Adrenal gland (tissue), 9 donors: ENCODE measurements at regions not wholly inside any gene's neighbourhood (a gene's known extent, or its start where the extent isn't known, plus 50 kb on each side); places are given as distances from the start of the nearest gene placed in this dataset.

Experiments used
- DNase-seq, 7 donors: peaks; one replicate each; pipeline ENCODE4 v3.0.0-alpha.2; 2019 to 2020
- H3K27ac ChIP-seq, 5 donors: fragments of 200-600 bp; sonication (generic) in 4 of 5; 1 replicate in 3 of 5; 2 replicates in 2 of 5; pipeline versions ENCODE4 v1.5.1 to v1.8.0; 2016 to 2020; ENCODE audit warnings: mild to moderate bottlenecking in 1 of 5
- H3K27me3 ChIP-seq: fragments of 200-600 bp; 2 replicates; pipeline ENCODE4 v1.8.0; 2021
- H3K36me3 ChIP-seq, 2 donors: fragments of 200-600 bp; replicated peaks in 1 of 2; 1 replicate in 1 of 2; 2 replicates in 1 of 2; pipeline versions ENCODE4 v1.5.1 to v1.8.0; 2018 to 2022
- H3K4me1 ChIP-seq, 2 donors: fragments of 200-600 bp; replicated peaks in 1 of 2; 1 replicate in 1 of 2; 2 replicates in 1 of 2; pipeline versions ENCODE4 v1.5.1 to v1.8.0; 2018 to 2021
- H3K4me3 ChIP-seq, 4 donors: fragments of 200-600 bp; sonication (generic) in 3 of 4; one replicate each; pipeline ENCODE4 v1.5.1; 2016 to 2018
- H3K9me3 ChIP-seq, 3 donors: fragments of 200-600 bp; sonication (generic) in 1 of 3; replicated peaks in 1 of 3; 1 replicate in 2 of 3; 2 replicates in 1 of 3; pipeline versions ENCODE4 v1.5.1 to v1.8.0; 2016 to 2021
- POLR2A ChIP-seq, 2 donors: fragments of 450-650 bp; IDR thresholded peaks; one replicate each; pipeline ENCODE4 v1.6.1; 2017; ENCODE audit warnings: antibody characterized with exemption in 2 of 2, mild to moderate bottlenecking in 2 of 2, moderate library complexity in 1 of 2
- WGBS, 4 donors: extraction: QIAGEN DNeasy Blood & Tissue Kit in 2 of 4; methylation state at CpG; one replicate each; pipeline versions ENCODE4 v1.1.5 to v1.1.7; 2013 to 2017; 5-methylcytosine and 5-hydroxymethylcytosine counted together
- intact Hi-C, 2 donors: fragments of 100-400 bp; cut with DNase I; formaldehyde crosslinking; loops; one replicate each; pipeline versions ENCODE4 v1.14.1 to v1.15.0; 2022 to 2023
- TF ChIP-seq, protein P1 (sequence below), 6 experiments: fragments of 450-650 bp in 4 of 6; fragments of 200-600 bp in 2 of 6; sonication (generic) in 1 of 6; IDR thresholded peaks; 1 replicate in 5 of 6; 2 replicates in 1 of 6; pipeline versions ENCODE4 v1.5.1 to v1.8.0; 2016 to 2021; ENCODE audit warnings: antibody characterized with exemption in 6 of 6, mild to moderate bottlenecking in 2 of 6, moderate library complexity in 1 of 6
- donor health status: healthy with polysubstance abuse.
- donor health status: Bipolar disorder and iron deficiency.
- donor health status: DM: yes; HTN: yes; CAD: no.
- donor health status: DM: no; HTN: no; CAD: no.
- donor health status: DM: no; HTN: no; CAD: no.

DNA sequence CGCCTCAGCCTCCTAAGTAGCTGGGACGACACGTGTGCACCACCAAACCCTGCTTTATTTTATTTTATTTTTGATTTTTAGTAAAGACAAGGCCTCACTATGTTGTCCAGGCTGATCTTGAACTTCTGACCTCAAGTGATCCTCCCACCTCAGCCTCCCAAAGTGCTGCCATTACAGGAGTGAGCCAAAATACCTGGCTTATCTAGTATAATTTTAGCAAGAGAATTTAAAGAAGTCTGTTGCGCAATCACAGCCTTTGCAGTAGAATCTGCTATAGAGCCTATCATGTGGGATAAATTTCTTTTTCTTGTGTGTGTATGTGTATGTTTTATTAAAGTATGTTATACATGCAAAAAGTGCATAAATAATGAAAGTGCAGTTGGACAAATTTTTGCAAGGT is 92.1 kb upstream of the ANKEF1 start:
- no peaks in the 10 kb centered on the region for H3K36me3 ChIP-seq
- no peak for TF ChIP-seq POLR2A (IDR thresholded peaks at IDR 0.05)
- TF ChIP-seq, protein P1, sequence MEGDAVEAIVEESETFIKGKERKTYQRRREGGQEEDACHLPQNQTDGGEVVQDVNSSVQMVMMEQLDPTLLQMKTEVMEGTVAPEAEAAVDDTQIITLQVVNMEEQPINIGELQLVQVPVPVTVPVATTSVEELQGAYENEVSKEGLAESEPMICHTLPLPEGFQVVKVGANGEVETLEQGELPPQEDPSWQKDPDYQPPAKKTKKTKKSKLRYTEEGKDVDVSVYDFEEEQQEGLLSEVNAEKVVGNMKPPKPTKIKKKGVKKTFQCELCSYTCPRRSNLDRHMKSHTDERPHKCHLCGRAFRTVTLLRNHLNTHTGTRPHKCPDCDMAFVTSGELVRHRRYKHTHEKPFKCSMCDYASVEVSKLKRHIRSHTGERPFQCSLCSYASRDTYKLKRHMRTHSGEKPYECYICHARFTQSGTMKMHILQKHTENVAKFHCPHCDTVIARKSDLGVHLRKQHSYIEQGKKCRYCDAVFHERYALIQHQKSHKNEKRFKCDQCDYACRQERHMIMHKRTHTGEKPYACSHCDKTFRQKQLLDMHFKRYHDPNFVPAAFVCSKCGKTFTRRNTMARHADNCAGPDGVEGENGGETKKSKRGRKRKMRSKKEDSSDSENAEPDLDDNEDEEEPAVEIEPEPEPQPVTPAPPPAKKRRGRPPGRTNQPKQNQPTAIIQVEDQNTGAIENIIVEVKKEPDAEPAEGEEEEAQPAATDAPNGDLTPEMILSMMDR (IDR thresholded peaks at IDR 0.05): no peak
- no peaks in the 10 kb centered on the region for H3K4me1 ChIP-seq
- H3K9me3 ChIP-seq: no peaks in the 10 kb centered on the region
- DNase-seq: no peak
- H3K27ac ChIP-seq: no peak overlapping the region
- no peak overlapping the region for H3K4me3 ChIP-seq
- WGBS, 4 donors: 85 to 95% (median 90%) methylated on average over 4 of the region's 4 CpGs
- intact Hi-C loops: no loop called here
- no peaks in the 10 kb centered on the region for H3K27me3 ChIP-seq

DNA sequence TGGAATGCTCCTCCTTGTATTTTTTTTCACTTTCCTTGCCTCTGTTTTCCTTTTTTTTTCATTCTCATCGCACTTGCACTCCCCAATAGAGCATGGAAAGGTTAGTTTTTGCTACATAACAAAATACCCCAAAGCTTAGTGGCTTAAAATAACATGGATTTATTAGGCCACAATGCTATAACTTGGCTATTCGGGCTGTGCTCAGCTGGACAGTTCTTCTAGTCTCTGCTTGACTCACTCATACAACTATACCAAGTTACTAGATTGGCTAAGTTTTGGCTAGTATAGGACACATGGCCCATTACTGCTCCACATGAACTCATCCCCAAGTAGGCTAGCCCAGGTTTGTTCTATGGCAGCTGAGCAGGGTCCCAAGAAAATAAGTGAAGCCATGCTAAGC is 94.5 kb upstream of the ANKEF1 start:
- Histone ChIP-seq H3K27me3 (no peaks in the 10 kb centered on the region), H3K27ac (no peak overlapping the region), H3K4me1 (no peaks in the 10 kb centered on the region), H3K9me3 (no peaks in the 10 kb centered on the region), H3K36me3 (no peaks in the 10 kb centered on the region), H3K4me3 (no peak overlapping the region)
- intact Hi-C loops: no loop called here
- 71 to 87% (median 77%) methylated on average over 2 of the region's 2 CpGs for WGBS, 4 donors
- no peak for TF ChIP-seq POLR2A (IDR thresholded peaks at IDR 0.05)
- TF ChIP-seq, protein P1 (IDR thresholded peaks at IDR 0.05): no peak
- no peak for DNase-seq

DNA sequence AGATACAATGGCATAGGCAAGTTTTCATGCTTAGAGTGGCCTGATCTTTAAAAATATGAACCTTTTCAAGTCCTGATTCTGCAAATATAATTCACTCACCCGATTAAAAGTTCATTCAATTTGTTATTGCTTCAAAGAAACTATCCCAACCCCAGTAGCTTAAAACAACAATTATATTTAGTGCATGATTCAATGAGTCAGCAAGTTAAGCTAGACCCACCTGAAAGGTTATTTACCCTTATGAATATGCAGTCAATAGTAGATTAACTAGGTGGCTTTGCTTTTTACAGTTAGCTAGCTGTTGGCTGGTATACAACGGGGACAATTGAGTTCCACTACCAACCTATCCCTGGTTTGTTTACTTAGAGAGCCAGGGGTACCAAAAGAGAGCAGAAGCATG is 95.6 kb upstream of the ANKEF1 start:
- no peak for TF ChIP-seq POLR2A (IDR thresholded peaks at IDR 0.05)
- TF ChIP-seq, protein P1 (IDR thresholded peaks at IDR 0.05): no peak
- no peak overlapping the region for H3K27ac ChIP-seq
- no peaks in the 10 kb centered on the region for H3K9me3 ChIP-seq
- no peaks in the 10 kb centered on the region for H3K4me1 ChIP-seq
- DNase-seq: no peak
- no peaks in the 10 kb centered on the region for H3K27me3 ChIP-seq
- no peaks in the 10 kb centered on the region for H3K36me3 ChIP-seq
- no peak overlapping the region for H3K4me3 ChIP-seq
- WGBS, 4 donors: 61 to 75% (median 66%) methylated on average over 2 of the region's 2 CpGs
- intact Hi-C loops: no loop called here

DNA sequence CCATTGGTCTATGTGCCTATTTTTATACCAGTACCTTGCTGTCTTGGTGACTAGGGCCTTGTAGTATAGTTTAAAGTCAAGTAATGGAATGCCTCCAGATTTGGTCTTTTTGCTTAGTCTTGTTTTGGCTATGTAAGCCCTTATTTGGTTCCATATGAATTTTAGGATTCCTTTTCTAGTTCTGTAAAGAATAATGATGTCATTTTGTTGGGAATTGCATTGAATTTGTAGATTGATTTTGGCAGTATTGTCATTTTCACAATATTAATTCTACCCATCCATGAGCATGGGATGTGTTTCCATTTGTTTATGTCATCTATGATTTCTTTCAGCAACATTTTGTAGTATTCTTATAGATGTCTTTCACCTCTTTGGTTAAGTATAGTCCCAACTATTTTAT is 96.4 kb upstream of the PAK5 start:
- Histone ChIP-seq H3K4me1 (no peaks in the 10 kb centered on the region), H3K4me3 (no peak overlapping the region), H3K27me3 (no peaks in the 10 kb centered on the region), H3K36me3 (no peaks in the 10 kb centered on the region), H3K27ac (no peak overlapping the region), H3K9me3 (no peaks in the 10 kb centered on the region)
- DNase-seq: no peak
- TF ChIP-seq, protein P1 (IDR thresholded peaks at IDR 0.05): no peak
- no peak for TF ChIP-seq POLR2A (IDR thresholded peaks at IDR 0.05)
- intact Hi-C loops: no loop called here
